Hepatocyte (in vitro differentiated cells): ENCODE measurements at regions not wholly inside any gene's neighbourhood (a gene's known extent, or its start where the extent isn't known, plus 50 kb on each side); places are given as distances from the start of the nearest gene placed in this dataset.
A peak's percentile ranks its signal among the peaks of the same experiment; 100 is the strongest.

Experiments
- DNase-seq: peaks from one replicate; pipeline ENCODE4 v3.0.0-alpha.2; 2016; ENCODE audit warnings: low spot score
- H2AFZ ChIP-seq: fragments of 200-600 bp; sonication (generic); 2 replicates; pipeline ENCODE4 v1.6.0; 2016; ENCODE audit warnings: antibody characterized with exemption, mild to moderate bottlenecking
- H3K27ac ChIP-seq: fragments of 200-600 bp; sonication (generic); 2 replicates; pipeline ENCODE4 v1.5.1; 2016; ENCODE audit warnings: mild to moderate bottlenecking
- H3K27me3 ChIP-seq: fragments of 200-600 bp; sonication (generic); 2 replicates; pipeline ENCODE4 v1.6.1; 2016
- H3K36me3 ChIP-seq: fragments of 200-600 bp; sonication (generic); replicated peaks from 2 replicates; pipeline ENCODE4 v1.5.1; 2016; ENCODE audit warnings: low read depth; ENCODE audit not compliant: insufficient read depth
- H3K4me1 ChIP-seq: fragments of 200-600 bp; sonication (generic); 2 replicates; pipeline ENCODE4 v1.5.1; 2016; ENCODE audit warnings: mild to moderate bottlenecking, moderate library complexity; ENCODE audit not compliant: insufficient read depth
- H3K4me2 ChIP-seq: fragments of 200-600 bp; sonication (generic); 2 replicates; pipeline ENCODE4 v1.6.0; 2016
- H3K4me3 ChIP-seq: fragments of 200-600 bp; sonication (generic); 2 replicates; pipeline ENCODE4 v1.5.1; 2016; ENCODE audit warnings: mild to moderate bottlenecking
- H3K79me2 ChIP-seq: fragments of 200-600 bp; sonication (generic); 2 replicates; pipeline ENCODE4 v1.6.0; 2017; ENCODE audit warnings: mild to moderate bottlenecking
- H3K9me2 ChIP-seq: fragments of 200-600 bp; sonication (generic); replicated peaks from 2 replicates; pipeline ENCODE4 v1.6.0; 2017; ENCODE audit warnings: mild to moderate bottlenecking; ENCODE audit not compliant: insufficient read depth
- H3K9me3 ChIP-seq: fragments of 200-600 bp; sonication (generic); 2 replicates; pipeline ENCODE4 v1.5.1; 2016; ENCODE audit warnings: low read depth, mild to moderate bottlenecking
- H4K20me1 ChIP-seq: fragments of 200-600 bp; sonication (generic); 2 replicates; pipeline ENCODE4 v1.6.0; 2016; ENCODE audit warnings: mild to moderate bottlenecking; ENCODE audit not compliant: insufficient read depth, poor library complexity, severe bottlenecking
- EZH2 ChIP-seq: fragments of 200-600 bp; sonication (generic); IDR thresholded peaks from 2 replicates; pipeline ENCODE4 v1.6.1; 2016; ENCODE audit warnings: antibody characterized with exemption, mild to moderate bottlenecking, borderline replicate concordance
- EZH2phosphoT487 ChIP-seq: fragments of 200-600 bp; sonication (generic); IDR thresholded peaks from one replicate; pipeline ENCODE4 v1.6.1; 2018; ENCODE audit warnings: antibody characterized with exemption, mild to moderate bottlenecking, low read depth, moderate library complexity; ENCODE audit not compliant: unreplicated experiment, severe bottlenecking
- WGBS: methylation state at CpG from one replicate; pipeline ENCODE4 v1.1.6; 2016; ENCODE audit warnings: low lambda C conversion rate; ENCODE audit errors: missing lambda C conversion rate; 5-methylcytosine and 5-hydroxymethylcytosine counted together
- TF ChIP-seq, protein P1 (sequence below): fragments of 200-600 bp; sonication (generic); IDR thresholded peaks from 2 replicates; pipeline ENCODE4 v1.5.1; 2016; ENCODE audit warnings: antibody characterized with exemption, mild to moderate bottlenecking; ENCODE audit not compliant: poor library complexity

DNA sequence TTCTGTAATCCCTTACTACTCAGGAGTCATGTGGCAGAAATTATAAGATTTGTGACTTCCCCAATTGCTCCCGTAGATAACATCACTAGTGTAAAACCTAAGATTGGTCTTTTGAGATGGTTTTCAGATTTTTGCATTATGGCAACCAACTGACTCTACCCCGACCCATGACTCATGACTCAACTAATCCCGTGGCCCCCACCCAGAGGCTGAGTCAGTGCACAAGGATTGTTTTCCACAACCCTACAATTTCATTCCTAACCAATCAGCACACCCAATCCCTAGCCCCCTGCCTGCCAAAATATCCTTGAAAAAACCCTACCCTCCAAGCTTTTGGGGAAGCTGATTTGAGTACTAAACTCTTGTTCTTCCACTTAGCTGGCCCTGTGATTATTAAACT, 109.4 kb upstream of the FAM9C start:
- no peak overlapping the region for H3K4me2 ChIP-seq
- no peak overlapping the region for H3K27ac ChIP-seq
- TF ChIP-seq EZH2phosphoT487 = no peak
- no peak for TF ChIP-seq EZH2
- TF ChIP-seq, protein P1, sequence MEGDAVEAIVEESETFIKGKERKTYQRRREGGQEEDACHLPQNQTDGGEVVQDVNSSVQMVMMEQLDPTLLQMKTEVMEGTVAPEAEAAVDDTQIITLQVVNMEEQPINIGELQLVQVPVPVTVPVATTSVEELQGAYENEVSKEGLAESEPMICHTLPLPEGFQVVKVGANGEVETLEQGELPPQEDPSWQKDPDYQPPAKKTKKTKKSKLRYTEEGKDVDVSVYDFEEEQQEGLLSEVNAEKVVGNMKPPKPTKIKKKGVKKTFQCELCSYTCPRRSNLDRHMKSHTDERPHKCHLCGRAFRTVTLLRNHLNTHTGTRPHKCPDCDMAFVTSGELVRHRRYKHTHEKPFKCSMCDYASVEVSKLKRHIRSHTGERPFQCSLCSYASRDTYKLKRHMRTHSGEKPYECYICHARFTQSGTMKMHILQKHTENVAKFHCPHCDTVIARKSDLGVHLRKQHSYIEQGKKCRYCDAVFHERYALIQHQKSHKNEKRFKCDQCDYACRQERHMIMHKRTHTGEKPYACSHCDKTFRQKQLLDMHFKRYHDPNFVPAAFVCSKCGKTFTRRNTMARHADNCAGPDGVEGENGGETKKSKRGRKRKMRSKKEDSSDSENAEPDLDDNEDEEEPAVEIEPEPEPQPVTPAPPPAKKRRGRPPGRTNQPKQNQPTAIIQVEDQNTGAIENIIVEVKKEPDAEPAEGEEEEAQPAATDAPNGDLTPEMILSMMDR = no peak
- H2AFZ ChIP-seq = no peak overlapping the region
- no peak for DNase-seq
- no peaks in the 10 kb centered on the region for H3K36me3 ChIP-seq
- no peaks in the 10 kb centered on the region for H3K9me2 ChIP-seq
- H3K4me1 ChIP-seq = peaks cover 13% of the 10 kb centered on the region
- H4K20me1 ChIP-seq = no peaks in the 10 kb centered on the region
- no peaks in the 10 kb centered on the region for H3K9me3 ChIP-seq
- no peak overlapping the region for H3K4me3 ChIP-seq
- H3K27me3 ChIP-seq = no peaks in the 10 kb centered on the region
- WGBS = 95% methylated on average over 3 of the region's 3 CpGs
- no peaks in the 10 kb centered on the region for H3K79me2 ChIP-seq

DNA sequence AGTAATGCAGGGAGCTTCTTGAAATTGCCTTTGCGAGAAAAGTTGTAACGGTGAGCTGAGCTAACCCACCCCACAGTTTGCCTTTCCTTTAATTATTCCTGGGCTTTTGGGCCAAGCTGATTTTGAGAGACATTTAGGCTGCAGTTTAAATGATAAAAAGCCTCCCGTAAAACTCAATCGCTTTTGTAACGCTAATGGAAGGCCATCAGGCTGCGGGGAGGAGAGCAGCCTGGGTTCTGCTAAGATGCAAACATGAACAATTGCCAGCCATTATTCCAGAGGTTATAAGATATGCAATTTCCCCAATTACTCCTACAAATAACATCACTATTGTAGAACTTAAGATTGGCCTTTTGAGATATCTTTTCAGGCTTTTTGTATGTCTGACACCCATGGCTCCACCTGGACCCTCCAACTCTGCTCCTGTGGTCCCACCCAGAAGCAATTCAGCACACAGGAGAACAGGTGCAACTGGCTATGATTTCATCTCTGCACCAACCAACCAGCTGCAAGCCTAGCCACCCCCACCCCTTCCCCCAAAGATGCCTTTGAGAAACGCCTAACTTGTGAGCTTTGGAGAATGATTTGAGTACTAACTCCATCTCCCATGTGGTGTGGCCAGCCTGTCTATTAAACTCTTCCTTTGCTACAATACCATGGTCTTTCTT, 108.2 kb upstream of the FAM9C start:
- no peaks in the 10 kb centered on the region for H3K79me2 ChIP-seq
- H4K20me1 ChIP-seq = no peaks in the 10 kb centered on the region
- H3K27ac ChIP-seq = peak overlapping the region; percentile 25
- H3K4me2 ChIP-seq = peak overlapping the region; percentile 2
- H3K9me2 ChIP-seq = no peaks in the 10 kb centered on the region
- no peak for DNase-seq
- H2AFZ ChIP-seq = peak overlapping the region; percentile 9
- WGBS = 47% methylated on average over 7 of the region's 7 CpGs
- no peaks in the 10 kb centered on the region for H3K9me3 ChIP-seq
- no peaks in the 10 kb centered on the region for H3K27me3 ChIP-seq
- no peaks in the 10 kb centered on the region for H3K36me3 ChIP-seq
- no peak overlapping the region for H3K4me3 ChIP-seq
- H3K4me1 ChIP-seq = peaks cover 13% of the 10 kb centered on the region
- TF ChIP-seq EZH2phosphoT487 (no peak), EZH2 (no peak)
- TF ChIP-seq, protein P1 = no peak

DNA sequence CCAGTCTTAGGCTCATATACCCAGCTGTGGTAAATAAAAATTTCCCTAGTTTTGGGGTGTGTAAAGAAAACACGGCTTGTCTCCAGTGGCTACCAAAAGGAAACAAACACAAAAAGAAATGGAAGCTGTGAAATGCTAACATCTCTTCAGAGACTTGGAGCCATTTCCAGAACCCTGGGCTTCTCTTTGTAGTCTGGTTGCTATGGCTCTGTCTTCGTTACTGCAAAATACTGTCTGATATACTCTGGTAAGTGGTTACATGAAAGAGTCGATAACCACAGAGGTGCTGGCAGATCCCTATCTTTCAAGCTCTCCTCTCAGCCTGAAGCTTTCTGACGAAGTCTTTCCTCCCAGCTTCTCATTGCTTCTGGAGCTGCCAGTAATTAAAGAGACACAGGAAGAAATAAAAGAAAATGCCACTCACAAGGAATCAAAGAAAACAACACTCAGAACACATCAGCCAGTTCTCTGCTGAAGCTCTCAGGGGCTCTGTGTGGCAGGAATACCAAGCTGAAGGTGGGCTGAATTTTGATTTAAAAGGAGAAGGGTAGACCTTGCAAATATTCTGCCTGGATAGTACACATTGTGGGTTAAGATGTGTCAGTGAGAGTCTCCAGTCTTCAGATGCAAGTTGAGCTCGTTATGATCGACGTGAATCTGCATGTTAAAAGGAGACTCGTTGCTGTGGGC, 107.6 kb upstream of the FAM9C start:
- no peak for TF ChIP-seq EZH2phosphoT487
- no peaks in the 10 kb centered on the region for H4K20me1 ChIP-seq
- peak; percentile 43 for DNase-seq
- H3K36me3 ChIP-seq = no peaks in the 10 kb centered on the region
- 40% methylated on average over 8 of the region's 8 CpGs for WGBS
- H3K79me2 ChIP-seq = no peaks in the 10 kb centered on the region
- H3K4me2 ChIP-seq = peak overlapping the region; percentile 2
- H3K9me3 ChIP-seq = no peaks in the 10 kb centered on the region
- H2AFZ ChIP-seq = peak overlapping the region; percentile 9
- peaks cover 13% of the 10 kb centered on the region for H3K4me1 ChIP-seq
- peak overlapping the region; percentile 25 for H3K27ac ChIP-seq
- H3K27me3 ChIP-seq = no peaks in the 10 kb centered on the region
- H3K4me3 ChIP-seq = no peak overlapping the region
- H3K9me2 ChIP-seq = no peaks in the 10 kb centered on the region

DNA sequence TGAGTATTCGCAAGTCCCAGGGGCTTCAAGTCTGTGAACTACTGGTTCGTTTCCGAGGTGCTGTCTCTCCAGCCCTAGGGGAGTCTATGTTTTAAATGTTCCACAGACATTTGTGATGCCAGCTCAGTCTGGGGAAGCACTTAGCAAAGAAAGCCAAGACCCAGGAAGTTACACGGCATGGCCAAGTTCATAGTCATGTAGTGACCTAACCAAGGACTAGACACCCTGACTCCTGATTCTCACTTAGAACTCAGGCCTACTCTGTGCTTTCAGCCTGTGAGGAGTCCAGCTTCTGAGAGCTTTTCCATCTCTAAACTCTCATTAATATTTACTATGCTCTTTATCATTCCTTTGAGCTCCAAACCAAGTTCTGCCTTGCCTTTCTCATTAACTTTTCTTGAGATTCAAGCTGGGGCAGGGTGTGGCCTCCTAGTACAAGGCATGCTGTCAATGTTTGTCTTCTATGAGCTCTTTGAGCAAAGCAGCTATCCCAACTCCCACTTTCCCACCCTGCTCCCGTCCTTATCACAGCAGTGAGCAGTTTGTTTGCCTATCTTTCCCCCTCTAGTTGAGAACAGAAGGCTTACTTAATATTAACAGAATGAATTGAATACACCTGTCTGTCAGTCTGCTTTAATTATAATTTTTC, 105.4 kb upstream of the FAM9C start:
- Histone ChIP-seq H3K27me3 (no peaks in the 10 kb centered on the region), H2AFZ (no peak overlapping the region), H3K27ac (peak overlapping the region; percentile 59), H3K9me3 (no peaks in the 10 kb centered on the region), H4K20me1 (no peaks in the 10 kb centered on the region), H3K4me2 (no peak overlapping the region), H3K4me1 (peaks cover 13% of the 10 kb centered on the region), H3K79me2 (no peaks in the 10 kb centered on the region), H3K4me3 (no peak overlapping the region), H3K9me2 (no peaks in the 10 kb centered on the region), H3K36me3 (no peaks in the 10 kb centered on the region)
- TF ChIP-seq, protein P1 = no peak
- TF ChIP-seq EZH2 = no peak
- no peak for TF ChIP-seq EZH2phosphoT487
- DNase-seq = peak; percentile 38
- 73% methylated on average over 5 of the region's 5 CpGs for WGBS
